ENCODE measurements at regions not wholly inside any gene's neighbourhood (a gene's known extent, or its start where the extent isn't known, plus 50 kb on each side); places are given as distances from the start of the nearest gene placed in this dataset.

DNA sequence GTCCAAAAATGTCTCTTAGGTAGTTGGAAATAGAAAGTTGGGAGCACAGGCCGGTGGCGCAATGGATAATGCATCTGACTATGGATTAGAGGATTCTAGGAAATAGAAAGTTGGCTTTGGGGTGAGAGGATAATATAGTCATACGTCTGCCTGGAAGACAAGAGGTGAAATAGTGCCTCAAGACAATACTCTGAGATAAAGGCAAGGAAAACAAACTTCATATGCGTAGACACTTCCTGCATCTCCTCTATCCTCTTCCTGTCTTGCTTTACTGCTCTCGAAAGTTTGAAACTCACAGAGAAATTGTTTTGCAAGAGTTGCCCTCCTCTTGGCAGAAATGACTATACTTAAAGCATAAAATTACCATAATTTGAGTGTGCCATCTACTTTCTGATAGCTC, 153.2 kb upstream of the FBXL7 start:
- Histone ChIP-seq H3K9ac (ENCODE audit: control insufficient read depth, insufficient read depth, low read length) (no peak overlapping the region), H3K36me3 (ENCODE audit: control insufficient read depth in 2 of 2, insufficient read depth in 2 of 2, low read length in 1 of 2) (no peaks in the 10 kb centered on the region), H3K4me3 (no peak overlapping the region), H3K4me1 (ENCODE audit: control insufficient read depth, insufficient read depth, low read length) (no peaks in the 10 kb centered on the region), H3K9me3 (replicated peaks; ENCODE audit: control insufficient read depth, insufficient read depth, low read length) (no peaks in the 10 kb centered on the region), H3K27ac (ENCODE audit: control insufficient read depth, insufficient read depth) (no peak overlapping the region), H4K20me1 (ENCODE audit: control insufficient read depth, insufficient read depth) (no peaks in the 10 kb centered on the region), H3K79me2 (ENCODE audit: control insufficient read depth, insufficient read depth, low read length) (no peaks in the 10 kb centered on the region), H3K4me2 (ENCODE audit: control insufficient read depth, insufficient read depth) (no peak overlapping the region), H2AFZ (ENCODE audit: control insufficient read depth, low read depth, low read length) (no peak overlapping the region), H3K27me3 (replicated peaks in 1 of 2; ENCODE audit: control insufficient read depth in 2 of 2, insufficient read depth in 2 of 2, low read length in 1 of 2) (no peaks in the 10 kb centered on the region)
- ATAC-seq (no peak), DNase-seq (ENCODE audit: low read depth, low spot score) (no peak), FAIRE-seq (no peak)
- intact Hi-C loops (cut with micrococcal nuclease; ENCODE audit: unreplicated experiment): no loop called here
- 47% methylated on average over 5 of the region's 5 CpGs for WGBS (ENCODE audit: insufficient coverage, insufficient replicate concordance, low lambda C conversion rate, missing lambda C conversion rate)
- CTCF ChIA-PET: no interaction called here
- RAD21 ChIA-PET (ENCODE audit: unreplicated experiment): no interaction called here
- SMC1A ChIA-PET (ENCODE audit: uncharacterized antibody, unreplicated experiment): no interaction called here
- no TSS peak for BruUV-seq (replicated peaks)
- POLR2A ChIA-PET: no interaction called here
- in situ Hi-C loops (cut with MboI): no loop called here
- TF ChIP-seq, protein P1, sequence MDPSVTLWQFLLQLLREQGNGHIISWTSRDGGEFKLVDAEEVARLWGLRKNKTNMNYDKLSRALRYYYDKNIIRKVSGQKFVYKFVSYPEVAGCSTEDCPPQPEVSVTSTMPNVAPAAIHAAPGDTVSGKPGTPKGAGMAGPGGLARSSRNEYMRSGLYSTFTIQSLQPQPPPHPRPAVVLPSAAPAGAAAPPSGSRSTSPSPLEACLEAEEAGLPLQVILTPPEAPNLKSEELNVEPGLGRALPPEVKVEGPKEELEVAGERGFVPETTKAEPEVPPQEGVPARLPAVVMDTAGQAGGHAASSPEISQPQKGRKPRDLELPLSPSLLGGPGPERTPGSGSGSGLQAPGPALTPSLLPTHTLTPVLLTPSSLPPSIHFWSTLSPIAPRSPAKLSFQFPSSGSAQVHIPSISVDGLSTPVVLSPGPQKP (IDR thresholded peaks at IDR 0.05; ENCODE audit: low read depth, low read length): no peak
- TF ChIP-seq KDM1A (IDR thresholded peaks at IDR 0.05; ENCODE audit: borderline replicate concordance) (no peak), POLR2AphosphoS5 (IDR thresholded peaks at IDR 0.05; ENCODE audit: low read length) (no peak)

DNA sequence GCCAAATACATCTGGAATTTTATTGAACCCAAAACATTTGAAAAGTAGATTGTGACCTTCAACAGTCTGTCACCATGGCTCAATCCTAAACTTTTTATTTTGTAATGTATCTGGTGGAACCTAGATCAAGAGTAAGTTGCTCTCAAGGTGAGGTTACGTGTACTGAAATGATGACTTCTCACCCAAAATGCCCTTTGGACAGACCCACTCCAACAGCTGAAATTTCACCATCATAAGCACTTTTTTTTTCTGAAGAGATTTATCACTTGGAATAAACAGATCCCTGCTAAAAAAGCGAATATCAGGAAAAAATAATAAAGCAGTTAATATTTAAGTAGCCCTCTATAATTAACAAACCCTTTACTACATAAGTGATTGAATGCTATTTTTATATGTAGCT, 155.0 kb upstream of the FBXL7 start:
- no TSS peak for BruUV-seq (replicated peaks)
- ChIA-PET SMC1A (ENCODE audit: uncharacterized antibody, unreplicated experiment) (interaction anchor here (0.6 kb wide), 1 partner anchor 52 kb away, joined by 3 read pairs; no protein-coding TSS in a partner anchor), CTCF (no interaction called here), RAD21 (ENCODE audit: unreplicated experiment) (no interaction called here), POLR2A (no interaction called here)
- no peak overlapping the region for H2AFZ ChIP-seq (ENCODE audit: control insufficient read depth, low read depth, low read length)
- H3K4me2 ChIP-seq (ENCODE audit: control insufficient read depth, insufficient read depth): no peak overlapping the region
- in situ Hi-C loops (cut with MboI) (no loop called here), intact Hi-C loops (cut with micrococcal nuclease; ENCODE audit: unreplicated experiment) (no loop called here)
- ATAC-seq (no peak), DNase-seq (ENCODE audit: low read depth, low spot score) (no peak), FAIRE-seq (no peak)
- 22% methylated on average over 2 of the region's 2 CpGs for WGBS (ENCODE audit: insufficient coverage, insufficient replicate concordance, low lambda C conversion rate, missing lambda C conversion rate)
- no peaks in the 10 kb centered on the region for H3K9me3 ChIP-seq (replicated peaks; ENCODE audit: control insufficient read depth, insufficient read depth, low read length)
- H3K36me3 ChIP-seq (ENCODE audit: control insufficient read depth in 2 of 2, insufficient read depth in 2 of 2, low read length in 1 of 2): no peaks in the 10 kb centered on the region
- no peaks in the 10 kb centered on the region for H4K20me1 ChIP-seq (ENCODE audit: control insufficient read depth, insufficient read depth)
- H3K27ac ChIP-seq (ENCODE audit: control insufficient read depth, insufficient read depth): no peak overlapping the region
- H3K27me3 ChIP-seq (replicated peaks in 1 of 2; ENCODE audit: control insufficient read depth in 2 of 2, insufficient read depth in 2 of 2, low read length in 1 of 2): no peaks in the 10 kb centered on the region
- H3K79me2 ChIP-seq (ENCODE audit: control insufficient read depth, insufficient read depth, low read length): no peaks in the 10 kb centered on the region
- no peak overlapping the region for H3K9ac ChIP-seq (ENCODE audit: control insufficient read depth, insufficient read depth, low read length)
- H3K4me1 ChIP-seq (ENCODE audit: control insufficient read depth, insufficient read depth, low read length): no peaks in the 10 kb centered on the region
- no peak overlapping the region for H3K4me3 ChIP-seq
- no peak for TF ChIP-seq CREB1 (IDR thresholded peaks at IDR 0.05; ENCODE audit: low read depth)
- TF ChIP-seq, protein P2, sequence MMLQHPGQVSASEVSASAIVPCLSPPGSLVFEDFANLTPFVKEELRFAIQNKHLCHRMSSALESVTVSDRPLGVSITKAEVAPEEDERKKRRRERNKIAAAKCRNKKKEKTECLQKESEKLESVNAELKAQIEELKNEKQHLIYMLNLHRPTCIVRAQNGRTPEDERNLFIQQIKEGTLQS (IDR thresholded peaks at IDR 0.05; ENCODE audit: borderline replicate concordance, extremely low read depth, low read depth, low read length): no peak
- TF ChIP-seq MEF2B (IDR thresholded peaks at IDR 0.05; ENCODE audit: partially characterized antibody, poor library complexity, severe bottlenecking): no peak
- TF ChIP-seq MYC (IDR thresholded peaks at IDR 0.05; ENCODE audit: insufficient read depth, insufficient read length, insufficient replicate concordance, low read length, severe bottlenecking): no peak
- no peak for TF ChIP-seq SIN3A (IDR thresholded peaks at IDR 0.05; ENCODE audit: low read depth, low read length)
- no peak for TF ChIP-seq RCOR1 (conservative IDR thresholded peaks at IDR 0.05; ENCODE audit: low read depth, low read length)
- TF ChIP-seq, protein P3, sequence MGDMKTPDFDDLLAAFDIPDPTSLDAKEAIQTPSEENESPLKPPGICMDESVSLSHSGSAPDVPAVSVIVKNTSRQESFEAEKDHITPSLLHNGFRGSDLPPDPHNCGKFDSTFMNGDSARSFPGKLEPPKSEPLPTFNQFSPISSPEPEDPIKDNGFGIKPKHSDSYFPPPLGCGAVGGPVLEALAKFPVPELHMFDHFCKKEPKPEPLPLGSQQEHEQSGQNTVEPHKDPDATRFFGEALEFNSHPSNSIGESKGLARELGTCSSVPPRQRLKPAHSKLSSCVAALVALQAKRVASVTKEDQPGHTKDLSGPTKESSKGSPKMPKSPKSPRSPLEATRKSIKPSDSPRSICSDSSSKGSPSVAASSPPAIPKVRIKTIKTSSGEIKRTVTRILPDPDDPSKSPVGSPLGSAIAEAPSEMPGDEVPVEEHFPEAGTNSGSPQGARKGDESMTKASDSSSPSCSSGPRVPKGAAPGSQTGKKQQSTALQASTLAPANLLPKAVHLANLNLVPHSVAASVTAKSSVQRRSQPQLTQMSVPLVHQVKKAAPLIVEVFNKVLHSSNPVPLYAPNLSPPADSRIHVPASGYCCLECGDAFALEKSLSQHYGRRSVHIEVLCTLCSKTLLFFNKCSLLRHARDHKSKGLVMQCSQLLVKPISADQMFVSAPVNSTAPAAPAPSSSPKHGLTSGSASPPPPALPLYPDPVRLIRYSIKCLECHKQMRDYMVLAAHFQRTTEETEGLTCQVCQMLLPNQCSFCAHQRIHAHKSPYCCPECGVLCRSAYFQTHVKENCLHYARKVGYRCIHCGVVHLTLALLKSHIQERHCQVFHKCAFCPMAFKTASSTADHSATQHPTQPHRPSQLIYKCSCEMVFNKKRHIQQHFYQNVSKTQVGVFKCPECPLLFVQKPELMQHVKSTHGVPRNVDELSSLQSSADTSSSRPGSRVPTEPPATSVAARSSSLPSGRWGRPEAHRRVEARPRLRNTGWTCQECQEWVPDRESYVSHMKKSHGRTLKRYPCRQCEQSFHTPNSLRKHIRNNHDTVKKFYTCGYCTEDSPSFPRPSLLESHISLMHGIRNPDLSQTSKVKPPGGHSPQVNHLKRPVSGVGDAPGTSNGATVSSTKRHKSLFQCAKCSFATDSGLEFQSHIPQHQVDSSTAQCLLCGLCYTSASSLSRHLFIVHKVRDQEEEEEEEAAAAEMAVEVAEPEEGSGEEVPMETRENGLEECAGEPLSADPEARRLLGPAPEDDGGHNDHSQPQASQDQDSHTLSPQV (IDR thresholded peaks at IDR 0.05): no peak
- TF ChIP-seq SMAD1 (IDR thresholded peaks at IDR 0.05; ENCODE audit: low read depth, partially characterized antibody): no peak
- TF ChIP-seq TCF7 (IDR thresholded peaks at IDR 0.05; ENCODE audit: borderline replicate concordance): no peak
